BJ (cell line): ENCODE measurements at regions not wholly inside any gene's neighbourhood (a gene's known extent, or its start where the extent isn't known, plus 50 kb on each side); places are given as distances from the start of the nearest gene placed in this dataset.

Experiments used
- CTCF ChIA-PET: fragments of 350-600 bp; formaldehyde crosslinking; extraction: SDS; loops from one replicate; lab custom pipeline; 2021; ENCODE audit warnings: antibody characterized with exemption, inconsistent platforms; lab: Yijun Ruan, JAX
- POLR2A ChIA-PET: fragments of 300-600 bp; sonication (Branson Sonifier 250); formaldehyde crosslinking; extraction: SDS; loops from one replicate; lab custom pipeline; 2021; ENCODE audit warnings: antibody characterized with exemption; lab: Charles Lee
- DNase-seq: peaks from one replicate; pipeline ENCODE4 v3.0.0-alpha.2; 2011; ENCODE audit warnings: low read depth
- H3K27me3 ChIP-seq: 2 replicates; pipeline ENCODE4 v1.6.0; 2011; ENCODE audit warnings: low read length; ENCODE audit not compliant: control insufficient read depth, insufficient read depth
- H3K36me3 ChIP-seq: 2 replicates; pipeline ENCODE4 v1.5.1; 2011; ENCODE audit warnings: low read length; ENCODE audit not compliant: control insufficient read depth, insufficient read depth
- H3K4me3 ChIP-seq: 2 replicates; pipeline ENCODE4 v1.5.1; 2011; ENCODE audit warnings: low read depth, mild to moderate bottlenecking, control low read depth, low read length
- CTCF ChIP-seq: IDR thresholded peaks from 2 replicates; pipeline ENCODE4 v1.5.1; 2011; ENCODE audit warnings: low read depth, mild to moderate bottlenecking, control low read depth, inconsistent platforms, low read length, moderate library complexity; ENCODE audit not compliant: insufficient read depth

- CTCF ChIA-PET, result no interaction called here
- no peak overlapping the region for H3K4me3 ChIP-seq
- no peak for TF ChIP-seq CTCF
- H3K36me3 ChIP-seq, result no peaks in the 10 kb centered on the region
- no peak for DNase-seq
- H3K27me3 ChIP-seq, result no peaks in the 10 kb centered on the region
- POLR2A ChIA-PET, result no interaction called here
Observed at GRCh38 chr9:81756561-81756960, 67.2 kb upstream of the TLE1 start.

GRCh38 chr9:81758123-81758797 lies 68.9 kb upstream of the TLE1 start:
- no peak for DNase-seq
- POLR2A ChIA-PET, result no interaction called here
- no peak for TF ChIP-seq CTCF
- Histone ChIP-seq H3K36me3 (no peaks in the 10 kb centered on the region), H3K4me3 (no peak overlapping the region), H3K27me3 (no peaks in the 10 kb centered on the region)
- CTCF ChIA-PET, result no interaction called here

GRCh38 chr9:81759680-81760215 lies 70.4 kb upstream of the TLE1 start:
- ChIA-PET CTCF (no interaction called here), POLR2A (no interaction called here)
- Histone ChIP-seq H3K27me3 (no peaks in the 10 kb centered on the region), H3K4me3 (no peak overlapping the region), H3K36me3 (no peaks in the 10 kb centered on the region)
- peak; percentile 41 for DNase-seq
- no peak for TF ChIP-seq CTCF

GRCh38 chr9:81767921-81768320 lies 78.6 kb upstream of the TLE1 start:
- ChIA-PET POLR2A (no interaction called here), CTCF (no interaction called here)
- no peak for DNase-seq
- Histone ChIP-seq H3K27me3 (no peaks in the 10 kb centered on the region), H3K4me3 (no peak overlapping the region), H3K36me3 (no peaks in the 10 kb centered on the region)
- no peak for TF ChIP-seq CTCF

GRCh38 chr9:81771571-81771970 lies 82.2 kb upstream of the TLE1 start:
- Histone ChIP-seq H3K4me3 (no peak overlapping the region), H3K36me3 (no peaks in the 10 kb centered on the region), H3K27me3 (no peaks in the 10 kb centered on the region)
- no peak for TF ChIP-seq CTCF
- ChIA-PET POLR2A (no interaction called here), CTCF (no interaction called here)
- DNase-seq, result no peak
